ENCODE measurements at regions not wholly inside any gene's neighbourhood (a gene's known extent, or its start where the extent isn't known, plus 50 kb on each side); places are given as distances from the start of the nearest gene placed in this dataset.

- Histone ChIP-seq H3K36me3 (replicated peaks; ENCODE audit: insufficient read depth, low read depth) (no peaks in the 10 kb centered on the region), H3K9me3 (ENCODE audit: low read depth) (no peaks in the 10 kb centered on the region), H3K4me3 (no peak overlapping the region), H3K9me2 (replicated peaks; ENCODE audit: insufficient read depth) (no peaks in the 10 kb centered on the region), H3K79me2 (no peaks in the 10 kb centered on the region), H2AFZ (no peak overlapping the region), H4K20me1 (ENCODE audit: insufficient read depth, poor library complexity, severe bottlenecking) (no peaks in the 10 kb centered on the region), H3K4me2 (no peak overlapping the region), H3K4me1 (ENCODE audit: insufficient read depth) (no peaks in the 10 kb centered on the region), H3K27ac (no peak overlapping the region), H3K27me3 (no peaks in the 10 kb centered on the region)
- no peak for TF ChIP-seq EZH2phosphoT487 (IDR thresholded peaks at IDR 0.05; ENCODE audit: low read depth, severe bottlenecking, unreplicated experiment)
- no peak for DNase-seq (ENCODE audit: low spot score)
- 82% methylated on average over 7 of the region's 7 CpGs for WGBS (ENCODE audit: low lambda C conversion rate, missing lambda C conversion rate)
Measured at GRCh38 chr5:167631191-167631590, 660.3 kb upstream of the WWC1 start.

- H4K20me1 ChIP-seq (ENCODE audit: insufficient read depth, poor library complexity, severe bottlenecking): no peaks in the 10 kb centered on the region
- 36% methylated on average over 3 of the region's 3 CpGs for WGBS (ENCODE audit: low lambda C conversion rate, missing lambda C conversion rate)
- H3K4me3 ChIP-seq: no peak overlapping the region
- TF ChIP-seq CTCF (IDR thresholded peaks at IDR 0.05; ENCODE audit: poor library complexity) (no peak), EZH2 (IDR thresholded peaks at IDR 0.05; ENCODE audit: borderline replicate concordance) (no peak), EZH2phosphoT487 (IDR thresholded peaks at IDR 0.05; ENCODE audit: low read depth, severe bottlenecking, unreplicated experiment) (no peak)
- no peak for DNase-seq (ENCODE audit: low spot score)
- no peaks in the 10 kb centered on the region for H3K9me2 ChIP-seq (replicated peaks; ENCODE audit: insufficient read depth)
- H3K9me3 ChIP-seq (ENCODE audit: low read depth): no peaks in the 10 kb centered on the region
- H3K36me3 ChIP-seq (replicated peaks; ENCODE audit: insufficient read depth, low read depth): no peaks in the 10 kb centered on the region
- no peak overlapping the region for H3K27ac ChIP-seq
- H3K27me3 ChIP-seq: no peaks in the 10 kb centered on the region
- no peaks in the 10 kb centered on the region for H3K79me2 ChIP-seq
- H2AFZ ChIP-seq: no peak overlapping the region
- no peaks in the 10 kb centered on the region for H3K4me1 ChIP-seq (ENCODE audit: insufficient read depth)
- no peak overlapping the region for H3K4me2 ChIP-seq
Measured at GRCh38 chr5:167633114-167633513, 658.3 kb upstream of the WWC1 start.

DNA sequence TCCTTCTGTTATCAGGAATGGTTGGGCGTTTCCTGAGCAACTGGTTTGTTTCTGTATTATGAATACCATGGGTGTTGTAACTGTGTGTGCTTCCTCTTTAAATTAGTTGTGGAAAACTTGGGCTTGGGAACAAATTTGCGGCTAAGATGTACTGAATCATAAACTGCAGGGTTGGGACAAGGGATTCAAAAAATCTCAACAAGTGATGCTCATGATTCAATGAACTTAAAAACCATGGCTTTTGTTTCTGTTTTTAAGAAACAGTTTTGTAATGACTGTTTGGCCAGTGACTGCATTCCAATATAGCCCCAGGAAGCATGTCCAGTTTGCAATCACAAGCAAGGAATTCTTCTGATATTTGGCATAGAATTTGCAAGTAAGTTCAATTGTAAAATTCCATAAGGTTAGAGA lies 657.5 kb upstream of the WWC1 start:
- TF ChIP-seq EZH2phosphoT487 (IDR thresholded peaks at IDR 0.05; ENCODE audit: low read depth, severe bottlenecking, unreplicated experiment): no peak
- H3K27me3 ChIP-seq: no peaks in the 10 kb centered on the region
- H3K79me2 ChIP-seq: no peaks in the 10 kb centered on the region
- 68% methylated on average over 2 of the region's 2 CpGs for WGBS (ENCODE audit: low lambda C conversion rate, missing lambda C conversion rate)
- H3K4me2 ChIP-seq: no peak overlapping the region
- H3K9me3 ChIP-seq (ENCODE audit: low read depth): no peaks in the 10 kb centered on the region
- H3K4me3 ChIP-seq: no peak overlapping the region
- H3K27ac ChIP-seq: no peak overlapping the region
- no peaks in the 10 kb centered on the region for H3K9me2 ChIP-seq (replicated peaks; ENCODE audit: insufficient read depth)
- DNase-seq (ENCODE audit: low spot score): no peak
- H4K20me1 ChIP-seq (ENCODE audit: insufficient read depth, poor library complexity, severe bottlenecking): no peaks in the 10 kb centered on the region
- no peaks in the 10 kb centered on the region for H3K36me3 ChIP-seq (replicated peaks; ENCODE audit: insufficient read depth, low read depth)
- no peak overlapping the region for H2AFZ ChIP-seq
- H3K4me1 ChIP-seq (ENCODE audit: insufficient read depth): no peaks in the 10 kb centered on the region

DNA sequence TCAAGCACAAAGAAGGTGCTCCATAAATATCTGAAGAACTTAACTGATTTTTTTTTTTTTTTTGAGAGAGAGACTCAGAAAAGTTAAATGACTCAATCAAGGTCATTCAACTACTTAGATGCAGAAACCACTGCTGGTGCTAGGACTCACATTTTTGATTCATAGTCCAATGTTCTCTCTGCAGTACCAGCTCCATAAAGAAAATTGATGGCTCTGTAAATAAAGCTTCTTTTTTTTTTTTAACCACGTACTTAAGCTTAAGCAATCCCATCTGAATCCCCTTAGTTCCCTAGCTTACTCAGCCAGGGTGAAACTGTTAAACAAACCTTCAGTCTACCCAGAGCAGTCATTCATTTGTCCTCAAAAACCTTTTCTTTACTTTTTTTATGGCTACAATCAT lies 657.0 kb upstream of the WWC1 start:
- TF ChIP-seq EZH2phosphoT487 (IDR thresholded peaks at IDR 0.05; ENCODE audit: low read depth, severe bottlenecking, unreplicated experiment) (no peak), CTCF (IDR thresholded peaks at IDR 0.05; ENCODE audit: poor library complexity) (no peak), EZH2 (IDR thresholded peaks at IDR 0.05; ENCODE audit: borderline replicate concordance) (no peak)
- H3K79me2 ChIP-seq: no peaks in the 10 kb centered on the region
- no peaks in the 10 kb centered on the region for H4K20me1 ChIP-seq (ENCODE audit: insufficient read depth, poor library complexity, severe bottlenecking)
- H3K4me2 ChIP-seq: no peak overlapping the region
- no peaks in the 10 kb centered on the region for H3K27me3 ChIP-seq
- H3K9me3 ChIP-seq (ENCODE audit: low read depth): no peaks in the 10 kb centered on the region
- no peaks in the 10 kb centered on the region for H3K9me2 ChIP-seq (replicated peaks; ENCODE audit: insufficient read depth)
- H3K4me1 ChIP-seq (ENCODE audit: insufficient read depth): no peaks in the 10 kb centered on the region
- WGBS (ENCODE audit: low lambda C conversion rate, missing lambda C conversion rate): 0% methylated on average over 1 of the region's 1 CpG
- peak; percentile 7 for DNase-seq (ENCODE audit: low spot score)
- no peak overlapping the region for H3K4me3 ChIP-seq
- H3K27ac ChIP-seq: no peak overlapping the region
- no peaks in the 10 kb centered on the region for H3K36me3 ChIP-seq (replicated peaks; ENCODE audit: insufficient read depth, low read depth)
- no peak overlapping the region for H2AFZ ChIP-seq

Measured in hepatocyte (in vitro differentiated cells).